IMR-90 (cell line): ENCODE measurements at regions not wholly inside any gene's neighbourhood (a gene's known extent, or its start where the extent isn't known, plus 50 kb on each side); places are given as distances from the start of the nearest gene placed in this dataset.

ENCODE experiments used
- ATAC-seq: fragments of 200-7000 bp; cut with Tn5 transposase; 2 replicates; pipeline ENCODE4 v1.9.1; 2020; ENCODE audit warnings: low read depth, mild to moderate bottlenecking, moderate library complexity
- BruUV-seq: library from RNA; stranded (reverse); fragments of 400-500 nt; replicated peaks from 2 replicates; lab custom pipeline; 2021; lab: Mats Ljungman, UMichigan
- CTCF ChIA-PET: fragments of 300-600 bp; formaldehyde crosslinking; extraction: SDS; loops from one replicate; lab custom pipeline; 2021; ENCODE audit warnings: antibody characterized with exemption; lab: Yijun Ruan, JAX
- POLR2A ChIA-PET: fragments of 300-600 bp; sonication (Branson Sonifier 250); formaldehyde crosslinking; loops from one replicate; lab custom pipeline; 2022; ENCODE audit warnings: antibody characterized with exemption; ENCODE audit not compliant: unreplicated experiment; lab: Charles Lee
- DNase-seq: peaks from one replicate; pipeline ENCODE4 v3.0.0; 2013
- H2AFZ ChIP-seq: replicated peaks from 2 replicates; pipeline ENCODE3; 2013; ENCODE audit warnings: low read length, mild to moderate bottlenecking; ENCODE audit not compliant: poor library complexity
- H2AK5ac ChIP-seq: 2 replicates; pipeline ENCODE4 v1.6.1; 2013; ENCODE audit warnings: low read depth, low read length, inconsistent platforms
- H2AK9ac ChIP-seq: replicated peaks from 2 replicates; pipeline ENCODE3; 2013; ENCODE audit warnings: mild to moderate bottlenecking, low read depth, low read length, moderate library complexity; ENCODE audit not compliant: poor library complexity
- H2BK120ac ChIP-seq: 2 replicates; pipeline ENCODE4 v1.6.1; 2013; ENCODE audit warnings: low read depth, low read length, inconsistent platforms
- H2BK15ac ChIP-seq: 3 replicates; pipeline ENCODE4 v1.6.1; 2013; ENCODE audit warnings: low read depth, low read length, inconsistent platforms
- H2BK20ac ChIP-seq: 2 replicates; pipeline ENCODE4 v1.6.1; 2013; ENCODE audit warnings: low read depth, mild to moderate bottlenecking, inconsistent platforms, low read length, moderate library complexity
- H2BK5ac ChIP-seq: 2 replicates; pipeline ENCODE4 v1.6.1; 2013; ENCODE audit warnings: mild to moderate bottlenecking, low read depth, low read length, inconsistent platforms; ENCODE audit not compliant: poor library complexity, severe bottlenecking
- H3K14ac ChIP-seq: replicated peaks from 2 replicates; pipeline ENCODE4 v1.6.1; 2013; ENCODE audit warnings: low read depth, low read length, inconsistent platforms
- H3K18ac ChIP-seq: 2 replicates; pipeline ENCODE4 v1.6.1; 2013; ENCODE audit warnings: low read depth, low read length, control low read depth
- H3K23ac ChIP-seq: 2 replicates; pipeline ENCODE4 v1.6.1; 2013; ENCODE audit warnings: low read depth, low read length, inconsistent platforms
- H3K27ac ChIP-seq: 2 replicates; pipeline ENCODE4 v1.5.1; 2013; ENCODE audit warnings: mild to moderate bottlenecking, control low read depth, low read length; ENCODE audit not compliant: insufficient read depth
- H3K27me3 ChIP-seq: 2 replicates; pipeline ENCODE4 v1.6.1; 2013; ENCODE audit warnings: low read length; ENCODE audit not compliant: control insufficient read depth, insufficient read depth
- H3K36me3 ChIP-seq: 2 replicates; pipeline ENCODE4 v1.6.1; 2013; ENCODE audit warnings: low read length, mixed read lengths; ENCODE audit not compliant: control insufficient read depth, insufficient read depth
- H3K4ac ChIP-seq: 2 replicates; pipeline ENCODE4 v1.6.1; 2013; ENCODE audit warnings: low read depth, low read length, inconsistent platforms
- H3K4me1 ChIP-seq: 2 replicates; pipeline ENCODE4 v1.6.1; 2013; ENCODE audit warnings: low read length, mixed read lengths; ENCODE audit not compliant: control insufficient read depth, insufficient read depth
- H3K4me2 ChIP-seq: 2 replicates; pipeline ENCODE4 v1.6.1; 2013; ENCODE audit warnings: low read depth, mild to moderate bottlenecking, control low read depth, low read length, moderate library complexity
- H3K4me3 ChIP-seq: 2 replicates; pipeline ENCODE4 v1.5.1; 2013; ENCODE audit warnings: low read depth, mild to moderate bottlenecking, control low read depth, low read length, moderate library complexity; ENCODE audit not compliant: insufficient read depth
- H3K56ac ChIP-seq: 2 replicates; pipeline ENCODE4 v1.6.1; 2013; ENCODE audit warnings: low read length, inconsistent platforms; ENCODE audit not compliant: insufficient read depth; ENCODE audit errors: extremely low read depth
- H3K79me1 ChIP-seq, 2 experiments: 2 replicates each; pipeline ENCODE4 v1.6.1; 2013; ENCODE audit warnings: low read length in 2 of 2, inconsistent platforms in 1 of 2, low read depth in 1 of 2
- H3K9ac ChIP-seq: 2 replicates; pipeline ENCODE4 v1.6.1; 2013; ENCODE audit warnings: low read depth, low read length, control low read depth
- H3K9me1 ChIP-seq: 2 replicates; pipeline ENCODE4 v1.6.1; 2013; ENCODE audit warnings: low read length, inconsistent platforms; ENCODE audit not compliant: insufficient read depth
- H3K9me3 ChIP-seq: 2 replicates; pipeline ENCODE4 v1.6.1; 2013; ENCODE audit warnings: low read length; ENCODE audit not compliant: control insufficient read depth, insufficient read depth
- H4K20me1 ChIP-seq: 2 replicates; pipeline ENCODE4 v1.6.1; 2013; ENCODE audit warnings: low read length, inconsistent platforms; ENCODE audit not compliant: insufficient read depth
- H4K5ac ChIP-seq: 2 replicates; pipeline ENCODE4 v1.6.1; 2013; ENCODE audit warnings: mild to moderate bottlenecking, low read depth, low read length, control low read depth
- H4K8ac ChIP-seq, 2 experiments: 2 replicates each; pipeline ENCODE4 v1.6.1; 2013; ENCODE audit warnings: low read depth in 2 of 2, low read length in 2 of 2, control low read depth in 1 of 2, inconsistent platforms in 1 of 2
- H4K91ac ChIP-seq: 2 replicates; pipeline ENCODE4 v1.6.1; 2013; ENCODE audit warnings: low read depth, low read length, inconsistent platforms; ENCODE audit not compliant: insufficient read depth
- BHLHE40 ChIP-seq: fragments of 150-350 bp; IDR thresholded peaks from 2 replicates; pipeline ENCODE4 v1.6.1; 2016; ENCODE audit warnings: mild to moderate bottlenecking, low read depth, low read length
- CEBPB ChIP-seq: IDR thresholded peaks from 2 replicates; pipeline ENCODE4 v1.6.1; 2012; ENCODE audit warnings: low read depth, low read length, improper control_type of control experiment
- CHD1 ChIP-seq: IDR thresholded peaks from 2 replicates; pipeline ENCODE4 v1.6.1; 2012; ENCODE audit warnings: low read depth, low read length, improper control_type of control experiment
- CTCF ChIP-seq: conservative IDR thresholded peaks from 2 replicates; pipeline ENCODE4 v1.5.1; 2012; ENCODE audit warnings: mild to moderate bottlenecking, low read depth, low read length, improper control_type of control experiment
- ELK1 ChIP-seq: fragments of 150-350 bp; IDR thresholded peaks from 2 replicates; pipeline ENCODE4 v1.6.1; 2016; ENCODE audit warnings: low read depth, mild to moderate bottlenecking, low read length, moderate library complexity, borderline replicate concordance
- MAFK ChIP-seq: IDR thresholded peaks from 2 replicates; pipeline ENCODE4 v1.6.1; 2012; ENCODE audit warnings: low read depth, low read length, improper control_type of control experiment
- MAZ ChIP-seq: IDR thresholded peaks from 2 replicates; pipeline ENCODE4 v1.6.1; 2012; ENCODE audit warnings: low read depth, mild to moderate bottlenecking, low read length, improper control_type of control experiment, moderate library complexity, borderline replicate concordance
- MXI1 ChIP-seq: IDR thresholded peaks from 2 replicates; pipeline ENCODE4 v1.6.1; 2012; ENCODE audit warnings: low read depth, mild to moderate bottlenecking, low read length, moderate library complexity, borderline replicate concordance
- NFE2L2 ChIP-seq: fragments of 150-350 bp; IDR thresholded peaks from 2 replicates; pipeline ENCODE4 v1.6.1; 2016; ENCODE audit warnings: low read depth, mild to moderate bottlenecking, low read length
- RAD21 ChIP-seq: IDR thresholded peaks from 2 replicates; pipeline ENCODE4 v1.6.1; 2012; ENCODE audit warnings: low read length, improper control_type of control experiment
- RCOR1 ChIP-seq: IDR thresholded peaks from 2 replicates; pipeline ENCODE4 v1.6.1; 2012; ENCODE audit warnings: mild to moderate bottlenecking, low read length, improper control_type of control experiment; ENCODE audit not compliant: insufficient replicate concordance
- SMC3 ChIP-seq: fragments of 150-350 bp; IDR thresholded peaks from 2 replicates; pipeline ENCODE4 v1.6.1; 2016; ENCODE audit warnings: low read depth, mild to moderate bottlenecking, antibody characterized with exemption, low read length, moderate library complexity
- USF2 ChIP-seq: fragments of 150-350 bp; IDR thresholded peaks from 2 replicates; pipeline ENCODE4 v1.6.1; 2017; ENCODE audit warnings: mild to moderate bottlenecking, antibody characterized with exemption, low read length, low read depth
- WGBS, 2 experiments: methylation state at CpG; one replicate each; pipeline versions ENCODE4 v1.1.5 to v1.1.7; 2013; ENCODE audit warnings: missing lambda C conversion rate in 2 of 2; ENCODE audit not compliant: insufficient read length in 1 of 2; ENCODE audit errors: extremely low coverage in 2 of 2; 5-methylcytosine and 5-hydroxymethylcytosine counted together
- dilution Hi-C: fragments of 300-500 bp; cut with HindIII; formaldehyde crosslinking; loops from one replicate; pipeline ENCODE4 v1.14.3; 2018; ENCODE audit warnings: low sequenced_read_pairs; ENCODE audit not compliant: unreplicated experiment
- in situ Hi-C: fragments of 300-500 bp; cut with MboI; formaldehyde crosslinking; loops from 3 replicates; pipeline ENCODE4 v1.14.3; 2019; ENCODE audit warnings: low sequenced_read_pairs, inconsistent platforms, mixed read lengths
- intact Hi-C: fragments of 100-400 bp; cut with micrococcal nuclease; formaldehyde crosslinking; loops from 2 replicates; pipeline ENCODE4 v1.10.0; 2022

GRCh38 chr2:120940726-120941256 is 205.1 kb downstream of the GLI2 start:
- in situ Hi-C loops: no loop called here
- intact Hi-C loops: no loop called here
- no peak overlapping the region for H3K4me2 ChIP-seq
- H3K23ac ChIP-seq: 0 out of 2 replicates have a peak overlapping the region, but pooled peaks have one; percentile 72
- peak overlapping the region; percentile 87 for H2AK5ac ChIP-seq
- H3K18ac ChIP-seq: peak overlapping the region; percentile 51; the same call in 1 of the 2 replicates
- no peaks in the 10 kb centered on the region for H3K9me3 ChIP-seq
- H3K4me1 ChIP-seq: peaks cover 55% of the 10 kb centered on the region
- 90% methylated on average over 4 of the region's 9 CpGs; no CpG with 5 or more reads in 1 of the 2 experiments for WGBS, 2 experiments
- no peak overlapping the region for H4K5ac ChIP-seq
- peak overlapping the region; percentile 99 for H2BK120ac ChIP-seq
- H4K91ac ChIP-seq: peak overlapping the region; percentile 70
- peak overlapping the region in 1 of 2 experiments; percentile 77; a peak in 2 of 4 replicates for H4K8ac ChIP-seq
- peak overlapping the region; percentile 43; the same call in 2 of the 3 replicates for H2BK15ac ChIP-seq
- peak overlapping the region; percentile 80 for H3K14ac ChIP-seq
- H3K79me1 ChIP-seq: peaks cover 62 to 96% of the 10 kb centered on the region in 2 experiments
- peak overlapping the region; percentile 29 for H2AFZ ChIP-seq
- H4K20me1 ChIP-seq: peaks cover 13% of the 10 kb centered on the region; the same call in 1 of the 2 replicates
- H2BK20ac ChIP-seq: peak overlapping the region; percentile 85; the same call in 1 of the 2 replicates
- H3K4ac ChIP-seq: peak overlapping the region; percentile 98
- peaks cover 11% of the 10 kb centered on the region for H3K36me3 ChIP-seq
- ATAC-seq (no peak), DNase-seq (no peak)
- H3K27me3 ChIP-seq: no peaks in the 10 kb centered on the region
- peaks cover 56% of the 10 kb centered on the region for H3K9me1 ChIP-seq
- CTCF ChIA-PET: no interaction called here
- dilution Hi-C loops: no loop called here
- peak overlapping the region; percentile 31; the same call in 1 of the 2 replicates for H3K27ac ChIP-seq
- peak overlapping the region; percentile 47 for H2AK9ac ChIP-seq
- H3K56ac ChIP-seq: no peak overlapping the region; the same call in 1 of the 2 replicates
- TF ChIP-seq CEBPB: no peak
- no peak for TF ChIP-seq ELK1
- no peak for TF ChIP-seq BHLHE40
- TF ChIP-seq MXI1: no peak
- TF ChIP-seq SMC3: no peak
- TF ChIP-seq CTCF: no peak
- TF ChIP-seq MAZ: no peak
- TF ChIP-seq USF2: no peak
- TF ChIP-seq NFE2L2: no peak
- TF ChIP-seq RCOR1: no peak
- TF ChIP-seq MAFK: no peak
- TF ChIP-seq RAD21: no peak
- no peak for TF ChIP-seq CHD1
- H3K4me3 ChIP-seq: no peak overlapping the region
- H3K9ac ChIP-seq: no peak overlapping the region
- POLR2A ChIA-PET: no interaction called here
- H2BK5ac ChIP-seq: peak overlapping the region; percentile 96
- BruUV-seq: no TSS peak
